HL-60 (cell line): ENCODE measurements at regions not wholly inside any gene's neighbourhood (a gene's known extent, or its start where the extent isn't known, plus 50 kb on each side); places are given as distances from the start of the nearest gene placed in this dataset.

ENCODE experiments used
- DNase-seq, 2 experiments: peaks; one replicate each; pipeline ENCODE4 v3.0.0-alpha.2; 2010 to 2020; ENCODE audit warnings: low read depth in 1 of 2, low spot score in 1 of 2
- H3K27ac ChIP-seq: fragments of 250-450 bp; sonication (Bioruptor Pico); replicated peaks from 2 replicates; pipeline ENCODE4 v1.5.1; 2020; ENCODE audit warnings: mild to moderate bottlenecking, moderate library complexity
- H3K27me3 ChIP-seq: fragments of 250-450 bp; sonication (Bioruptor Pico); 2 replicates; pipeline ENCODE4 v1.5.1; 2021; ENCODE audit warnings: mild to moderate bottlenecking, moderate library complexity; ENCODE audit not compliant: insufficient read depth, poor library complexity, severe bottlenecking
- H3K4me3 ChIP-seq: replicated peaks from 2 replicates; pipeline ENCODE4 v1.5.1; 2011; ENCODE audit warnings: mild to moderate bottlenecking, control low read depth, low read length; ENCODE audit not compliant: insufficient read depth
- CTCF ChIP-seq: IDR thresholded peaks from one replicate; pipeline ENCODE4 v1.5.1; 2011; ENCODE audit warnings: low read length, control low read depth, inconsistent platforms; ENCODE audit not compliant: insufficient read depth
- GABPA ChIP-seq: IDR thresholded peaks from 2 replicates; pipeline ENCODE4 v1.6.1; 2012; ENCODE audit warnings: low read depth
- POLR2AphosphoS5 ChIP-seq: IDR thresholded peaks from 2 replicates; pipeline ENCODE4 v1.6.1; 2012; ENCODE audit warnings: low read depth
- REST ChIP-seq: IDR thresholded peaks from 2 replicates; pipeline ENCODE4 v1.6.1; 2012; ENCODE audit warnings: low read depth; ENCODE audit not compliant: insufficient replicate concordance
- SPI1 ChIP-seq: IDR thresholded peaks from 2 replicates; pipeline ENCODE4 v1.6.1; 2012; ENCODE audit warnings: low read depth, mild to moderate bottlenecking, borderline replicate concordance

GRCh38 chr9:1845425-1845824, 169.7 kb upstream of the SMARCA2 start:
- no peak overlapping the region for H3K27ac ChIP-seq
- H3K4me3 ChIP-seq, result no peak overlapping the region
- TF ChIP-seq REST (no peak), POLR2AphosphoS5 (no peak), CTCF (no peak), SPI1 (no peak), GABPA (no peak)
- DNase-seq, result no peak
- H3K27me3 ChIP-seq, result no peaks in the 10 kb centered on the region

GRCh38 chr9:1855726-1856125, 159.4 kb upstream of the SMARCA2 start:
- no peak overlapping the region for H3K4me3 ChIP-seq
- no peak for TF ChIP-seq POLR2AphosphoS5
- no peak for TF ChIP-seq GABPA
- no peak for TF ChIP-seq CTCF
- no peak for TF ChIP-seq REST
- TF ChIP-seq SPI1, result no peak
- H3K27ac ChIP-seq, result no peak overlapping the region
- H3K27me3 ChIP-seq, result no peaks in the 10 kb centered on the region
- DNase-seq, result no peak

- TF ChIP-seq SPI1 (no peak), GABPA (no peak), POLR2AphosphoS5 (no peak), REST (no peak), CTCF (no peak)
- no peaks in the 10 kb centered on the region for H3K27me3 ChIP-seq
- H3K27ac ChIP-seq, result no peak overlapping the region
- DNase-seq, result no peak
- no peak overlapping the region for H3K4me3 ChIP-seq
Measured at GRCh38 chr9:1857808-1858207, 157.3 kb upstream of the SMARCA2 start.
